ENCODE measurements at regions not wholly inside any gene's neighbourhood (a gene's known extent, or its start where the extent isn't known, plus 50 kb on each side); places are given as distances from the start of the nearest gene placed in this dataset.

GRCh38 chr3:130263708-130264107 lies 81.8 kb upstream of the COL6A5 start:
- no peak overlapping the region for H3K4me3 ChIP-seq
- no peak for DNase-seq (ENCODE audit: low spot score)
- H3K4me1 ChIP-seq (ENCODE audit: insufficient read depth) = peaks cover 9% of the 10 kb centered on the region
- Mint-ChIP-seq H3K4me1 (peaks cover 16% of the 10 kb centered on the region), H3K27ac (no peak overlapping the region), H3K36me3 (ENCODE audit: low read depth) (no peaks in the 10 kb centered on the region), H3K4me3 (no peak overlapping the region), H3K9me3 (no peaks in the 10 kb centered on the region), H3K27me3 (ENCODE audit: insufficient read depth, low read depth, poor library complexity) (no peaks in the 10 kb centered on the region)
- TF ChIP-seq ZNF114 (CRISPR knock-in tag; IDR thresholded peaks at IDR 0.05) (no peak), EZH2phosphoT487 (IDR thresholded peaks at IDR 0.05; ENCODE audit: unreplicated experiment) (no peak), NANOG (IDR thresholded peaks at IDR 0.05; ENCODE audit: borderline replicate concordance) (no peak), ZNF331 (CRISPR knock-in tag; IDR thresholded peaks at IDR 0.05; ENCODE audit: low read depth) (no peak), JUNB (IDR thresholded peaks at IDR 0.05; ENCODE audit: unreplicated experiment) (no peak), REST (IDR thresholded peaks at IDR 0.05; ENCODE audit: unreplicated experiment) (no peak), CREB1 (CRISPR knock-in tag; IDR thresholded peaks at IDR 0.05; ENCODE audit: low read depth) (no peak), STAT1 (IDR thresholded peaks at IDR 0.05; ENCODE audit: unreplicated experiment) (no peak), EZH2 (IDR thresholded peaks at IDR 0.05; ENCODE audit: low read depth, unreplicated experiment) (no peak), POLR2AphosphoS5 (IDR thresholded peaks at IDR 0.05; ENCODE audit: low read depth) (no peak), ZNF462 (CRISPR knock-in tag; IDR thresholded peaks at IDR 0.05) (no peak)
- TF ChIP-seq, protein P1, sequence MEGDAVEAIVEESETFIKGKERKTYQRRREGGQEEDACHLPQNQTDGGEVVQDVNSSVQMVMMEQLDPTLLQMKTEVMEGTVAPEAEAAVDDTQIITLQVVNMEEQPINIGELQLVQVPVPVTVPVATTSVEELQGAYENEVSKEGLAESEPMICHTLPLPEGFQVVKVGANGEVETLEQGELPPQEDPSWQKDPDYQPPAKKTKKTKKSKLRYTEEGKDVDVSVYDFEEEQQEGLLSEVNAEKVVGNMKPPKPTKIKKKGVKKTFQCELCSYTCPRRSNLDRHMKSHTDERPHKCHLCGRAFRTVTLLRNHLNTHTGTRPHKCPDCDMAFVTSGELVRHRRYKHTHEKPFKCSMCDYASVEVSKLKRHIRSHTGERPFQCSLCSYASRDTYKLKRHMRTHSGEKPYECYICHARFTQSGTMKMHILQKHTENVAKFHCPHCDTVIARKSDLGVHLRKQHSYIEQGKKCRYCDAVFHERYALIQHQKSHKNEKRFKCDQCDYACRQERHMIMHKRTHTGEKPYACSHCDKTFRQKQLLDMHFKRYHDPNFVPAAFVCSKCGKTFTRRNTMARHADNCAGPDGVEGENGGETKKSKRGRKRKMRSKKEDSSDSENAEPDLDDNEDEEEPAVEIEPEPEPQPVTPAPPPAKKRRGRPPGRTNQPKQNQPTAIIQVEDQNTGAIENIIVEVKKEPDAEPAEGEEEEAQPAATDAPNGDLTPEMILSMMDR (conservative IDR thresholded peaks at IDR 0.05; ENCODE audit: low read depth in 2 of 2) = no peak
- TF ChIP-seq, protein P2, sequence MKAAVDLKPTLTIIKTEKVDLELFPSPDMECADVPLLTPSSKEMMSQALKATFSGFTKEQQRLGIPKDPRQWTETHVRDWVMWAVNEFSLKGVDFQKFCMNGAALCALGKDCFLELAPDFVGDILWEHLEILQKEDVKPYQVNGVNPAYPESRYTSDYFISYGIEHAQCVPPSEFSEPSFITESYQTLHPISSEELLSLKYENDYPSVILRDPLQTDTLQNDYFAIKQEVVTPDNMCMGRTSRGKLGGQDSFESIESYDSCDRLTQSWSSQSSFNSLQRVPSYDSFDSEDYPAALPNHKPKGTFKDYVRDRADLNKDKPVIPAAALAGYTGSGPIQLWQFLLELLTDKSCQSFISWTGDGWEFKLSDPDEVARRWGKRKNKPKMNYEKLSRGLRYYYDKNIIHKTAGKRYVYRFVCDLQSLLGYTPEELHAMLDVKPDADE (IDR thresholded peaks at IDR 0.05) = no peak
- H2AFZ ChIP-seq = no peak overlapping the region
- no peaks in the 10 kb centered on the region; the same call in 1 of the 2 replicates for H3K9me2 ChIP-seq (ENCODE audit: insufficient read depth)
- no peaks in the 10 kb centered on the region for H3K79me2 ChIP-seq (replicated peaks; ENCODE audit: insufficient read depth)
- no peaks in the 10 kb centered on the region for H3F3A ChIP-seq (replicated peaks; ENCODE audit: low read depth)
- H3K36me3 ChIP-seq (ENCODE audit: insufficient read depth) = no peaks in the 10 kb centered on the region
- no peak overlapping the region for H3K27ac ChIP-seq (ENCODE audit: low read depth)
- ATAC-seq = no peak
- H3K4me2 ChIP-seq = no peak overlapping the region
- H4K20me1 ChIP-seq (replicated peaks; ENCODE audit: insufficient read depth) = no peaks in the 10 kb centered on the region
- H3K27me3 ChIP-seq (ENCODE audit: insufficient read depth) = no peaks in the 10 kb centered on the region

Data from GM23338 (cell line).